SK-N-SH (cell line): ENCODE measurements at regions not wholly inside any gene's neighbourhood (a gene's known extent, or its start where the extent isn't known, plus 50 kb on each side); places are given as distances from the start of the nearest gene placed in this dataset.

Source experiments
- CTCF ChIA-PET: fragments of 300-600, 350-600 bp; formaldehyde crosslinking; extraction: SDS; loops from one replicate; lab custom pipeline; 2021; lab: Yijun Ruan, JAX
- POLR2A ChIA-PET: fragments of 350-600 bp; sonication (Branson Sonifier 250); formaldehyde crosslinking; extraction: SDS; loops from one replicate; lab custom pipeline; 2020; ENCODE audit warnings: antibody characterized with exemption, inconsistent platforms; lab: Yijun Ruan, JAX
- DNase-seq: peaks from one replicate; pipeline ENCODE4 v3.0.0; 2012
- H2AFZ ChIP-seq: fragments of 200-600 bp; sonication (generic); 2 replicates; pipeline ENCODE4 v1.8.1; 2016; ENCODE audit warnings: antibody characterized with exemption, mild to moderate bottlenecking, low read depth
- H3F3A ChIP-seq: fragments of 200-600 bp; sonication (generic); replicated peaks from 2 replicates; pipeline ENCODE3; 2016; ENCODE audit warnings: antibody characterized with exemption, mild to moderate bottlenecking; ENCODE audit not compliant: insufficient read depth
- H3K27ac ChIP-seq, 2 experiments: fragments of 200-500 bp in 1 of 2; fragments of 200-600 bp in 1 of 2; sonication (Bioruptor generic) in 1 of 2; sonication (generic), shearing (Covaris generic) in 1 of 2; 2 replicates each; pipeline versions ENCODE4 v1.5.1 to v1.6.1; 2014 to 2016; ENCODE audit warnings: low read depth in 2 of 2, inconsistent platforms in 1 of 2, low read length in 1 of 2, mild to moderate bottlenecking in 1 of 2, mixed read lengths in 1 of 2
- H3K27me3 ChIP-seq: fragments of 200-600 bp; sonication (generic), shearing (Covaris generic); 2 replicates; pipeline ENCODE4 v1.6.1; 2016; ENCODE audit warnings: mixed run types; ENCODE audit not compliant: insufficient read depth
- H3K36me3 ChIP-seq, 2 experiments: fragments of 200-500 bp in 1 of 2; fragments of 200-600 bp in 1 of 2; sonication (Bioruptor generic) in 1 of 2; sonication (generic) in 1 of 2; replicated peaks in 1 of 2; 2 replicates each; pipeline versions ENCODE3 to v1.5.1; 2014 to 2016; ENCODE audit warnings: low read length in 1 of 2, mild to moderate bottlenecking in 1 of 2; ENCODE audit not compliant: insufficient read depth in 2 of 2, control insufficient read depth in 1 of 2
- H3K4me1 ChIP-seq, 2 experiments: fragments of 200-500 bp in 1 of 2; fragments of 200-600 bp in 1 of 2; sonication (Bioruptor generic) in 1 of 2; sonication (generic), shearing (Covaris generic) in 1 of 2; 2 replicates each; pipeline versions ENCODE4 v1.5.1 to v1.6.1; 2014 to 2016; ENCODE audit warnings: low read depth in 1 of 2, low read length in 1 of 2, mixed run types in 1 of 2; ENCODE audit not compliant: insufficient read depth in 2 of 2, control insufficient read depth in 1 of 2
- H3K4me2 ChIP-seq: fragments of 200-600 bp; sonication (generic), shearing (Covaris generic); 2 replicates; pipeline ENCODE4 v1.6.1; 2017; ENCODE audit warnings: mixed run types
- H3K4me3 ChIP-seq, 2 experiments: fragments of 200-500 bp in 1 of 2; fragments of 200-600 bp in 1 of 2; sonication (Bioruptor generic) in 1 of 2; sonication (generic), shearing (Covaris generic) in 1 of 2; 2 replicates each; pipeline versions ENCODE4 v1.5.1 to v1.8.1; 2014 to 2016; ENCODE audit warnings: low read depth in 2 of 2, inconsistent platforms in 1 of 2, low read length in 1 of 2, mild to moderate bottlenecking in 1 of 2, mixed read lengths in 1 of 2, moderate library complexity in 1 of 2
- H3K79me2 ChIP-seq: fragments of 200-600 bp; sonication (generic); 2 replicates; pipeline ENCODE4 v1.8.1; 2017; ENCODE audit warnings: mild to moderate bottlenecking; ENCODE audit not compliant: insufficient read depth
- H3K9ac ChIP-seq: fragments of 200-600 bp; sonication (generic); 2 replicates; pipeline ENCODE4 v1.6.1; 2017; ENCODE audit warnings: mixed run types
- H3K9me2 ChIP-seq: fragments of 200-600 bp; sonication (generic); 2 replicates; pipeline ENCODE4 v1.6.1; 2017; ENCODE audit warnings: mixed run types
- H3K9me3 ChIP-seq: fragments of 200-600 bp; sonication (generic); 2 replicates; pipeline ENCODE4 v1.6.1; 2017; ENCODE audit warnings: mixed run types, mild to moderate bottlenecking, moderate library complexity
- H4K20me1 ChIP-seq: fragments of 200-600 bp; sonication (generic); 2 replicates; pipeline ENCODE4 v1.6.1; 2017; ENCODE audit warnings: mild to moderate bottlenecking, mixed run types; ENCODE audit not compliant: insufficient read depth
- EP300 ChIP-seq, 2 experiments: IDR thresholded peaks; 2 replicates each; pipeline versions ENCODE4 v1.4.0 to v1.6.1; 2012; ENCODE audit warnings: borderline replicate concordance in 1 of 2, low read depth in 1 of 2, low read length in 1 of 2
- FOSL2 ChIP-seq: IDR thresholded peaks from 2 replicates; pipeline ENCODE4 v1.4.0; 2012; ENCODE audit warnings: low read depth, mild to moderate bottlenecking, moderate library complexity, borderline replicate concordance
- FOXM1 ChIP-seq: IDR thresholded peaks from 2 replicates; pipeline ENCODE4 v1.4.0; 2012; ENCODE audit warnings: low read depth, mild to moderate bottlenecking
- GATA2 ChIP-seq: sonication (generic); formaldehyde crosslinking; IDR thresholded peaks from 2 replicates; pipeline ENCODE4 v1.5.0; 2020; ENCODE audit warnings: mild to moderate bottlenecking, missing genetic modification reagents
- IRF3 ChIP-seq: fragments of 150-350 bp; IDR thresholded peaks from 2 replicates; pipeline ENCODE4 v1.6.1; 2016; ENCODE audit warnings: mild to moderate bottlenecking, low read depth, low read length
- MEF2A ChIP-seq: IDR thresholded peaks from 2 replicates; pipeline ENCODE4 v1.4.0; 2012; ENCODE audit warnings: low read depth, borderline replicate concordance
- POLR2AphosphoS5 ChIP-seq: IDR thresholded peaks from 2 replicates; pipeline ENCODE4 v1.6.1; 2012; ENCODE audit warnings: low read depth, low read length
- RCOR1 ChIP-seq: fragments of 150-350 bp; IDR thresholded peaks from 2 replicates; pipeline ENCODE4 v1.6.1; 2017; ENCODE audit warnings: antibody characterized with exemption, low read length
- REST ChIP-seq: IDR thresholded peaks from 2 replicates; pipeline ENCODE4 v1.6.1; 2012; ENCODE audit warnings: mild to moderate bottlenecking, low read depth, low read length, moderate library complexity
- RFX5 ChIP-seq: IDR thresholded peaks from 2 replicates; pipeline ENCODE4 v1.6.1; 2012; ENCODE audit warnings: mild to moderate bottlenecking, improper control_type of control experiment, low read length
- RXRA ChIP-seq: IDR thresholded peaks from 2 replicates; pipeline ENCODE4 v1.4.0; 2012; ENCODE audit warnings: low read depth, mild to moderate bottlenecking, borderline replicate concordance
- SIN3A ChIP-seq: IDR thresholded peaks from 2 replicates; pipeline ENCODE4 v1.6.1; 2012; ENCODE audit warnings: low read depth, mild to moderate bottlenecking, low read length, moderate library complexity, borderline replicate concordance
- SMC3 ChIP-seq: IDR thresholded peaks from 2 replicates; pipeline ENCODE4 v1.6.1; 2012; ENCODE audit warnings: low read depth, low read length, improper control_type of control experiment
- TAF1 ChIP-seq: IDR thresholded peaks from 2 replicates; pipeline ENCODE4 v1.6.1; 2012; ENCODE audit warnings: low read depth, mild to moderate bottlenecking, low read length, moderate library complexity, borderline replicate concordance
- TCF12 ChIP-seq: IDR thresholded peaks from 2 replicates; pipeline ENCODE4 v1.4.0; 2012
- USF1 ChIP-seq: IDR thresholded peaks from 2 replicates; pipeline ENCODE4 v1.4.0; 2012; ENCODE audit warnings: low read depth, borderline replicate concordance
- YY1 ChIP-seq: IDR thresholded peaks from 2 replicates; pipeline ENCODE4 v1.4.0; 2012; ENCODE audit warnings: low read depth, mild to moderate bottlenecking
- ZBTB33 ChIP-seq: IDR thresholded peaks from 2 replicates; pipeline ENCODE4 v1.4.0; 2012; ENCODE audit warnings: low read depth, borderline replicate concordance
- WGBS: methylation state at CpG from one replicate; pipeline ENCODE4 v1.1.6; 2017; ENCODE audit warnings: low lambda C conversion rate; 5-methylcytosine and 5-hydroxymethylcytosine counted together

GRCh38 chr14:76271041-76271755, 104.7 kb upstream of the ESRRB start:
- Histone ChIP-seq H3K9me2 (no peaks in the 10 kb centered on the region), H3K4me3 (no peak overlapping the region), H3K27ac (no peak overlapping the region), H3K36me3 (no peaks in the 10 kb centered on the region), H3K9me3 (no peaks in the 10 kb centered on the region), H2AFZ (no peak overlapping the region), H3K79me2 (no peaks in the 10 kb centered on the region), H4K20me1 (no peaks in the 10 kb centered on the region), H3K9ac (no peak overlapping the region), H3F3A (no peaks in the 10 kb centered on the region), H3K4me2 (no peak overlapping the region), H3K4me1 (no peaks in the 10 kb centered on the region; a peak in 1 of 4 replicates), H3K27me3 (no peaks in the 10 kb centered on the region)
- TF ChIP-seq MEF2A (no peak), IRF3 (no peak), REST (no peak), RFX5 (no peak), USF1 (no peak), GATA2 (no peak), TCF12 (no peak), YY1 (no peak), RCOR1 (no peak), RXRA (no peak), FOXM1 (no peak), SIN3A (no peak), ZBTB33 (no peak), FOSL2 (no peak), TAF1 (no peak), EP300 (IDR thresholded peaks at IDR 0.05; ENCODE audit: borderline replicate concordance in 1 of 2, low read depth in 1 of 2, low read length in 1 of 2) (no peak), POLR2AphosphoS5 (no peak), SMC3 (no peak)
- 70% methylated on average over 15 of the region's 15 CpGs for WGBS
- CTCF ChIA-PET, result no interaction called here
- no peak for DNase-seq
- POLR2A ChIA-PET, result no interaction called here
